Suprapubic skin (tissue), 4 donors: ENCODE measurements at regions not wholly inside any gene's neighbourhood (a gene's known extent, or its start where the extent isn't known, plus 50 kb on each side); places are given as distances from the start of the nearest gene placed in this dataset.

Experiments
- DNase-seq, 2 donors: peaks; one replicate each; pipeline ENCODE4 v3.0.0-alpha.2; 2019; ENCODE audit warnings: low spot score in 2 of 2
- H3K27ac ChIP-seq: fragments of 200-600 bp; sonication (generic); one replicate; pipeline ENCODE4 v1.5.1; 2019
- H3K27me3 ChIP-seq: fragments of 200-600 bp; sonication (generic); one replicate; pipeline ENCODE4 v1.5.1; 2019
- H3K36me3 ChIP-seq: fragments of 200-600 bp; sonication (generic); one replicate; pipeline ENCODE4 v1.5.1; 2019
- H3K4me1 ChIP-seq: fragments of 200-600 bp; sonication (generic); one replicate; pipeline ENCODE4 v1.5.1; 2019
- H3K4me3 ChIP-seq: fragments of 200-600 bp; sonication (generic); one replicate; pipeline ENCODE4 v1.5.1; 2019; ENCODE audit warnings: mild to moderate bottlenecking
- H3K9me3 ChIP-seq: fragments of 200-600 bp; sonication (generic); one replicate; pipeline ENCODE4 v1.5.1; 2019
- CTCF ChIP-seq, 2 donors: fragments of 200-600 bp in 1 of 2; fragments of 450-650 bp in 1 of 2; sonication (generic) in 1 of 2; IDR thresholded peaks; one replicate each; pipeline ENCODE4 v1.5.1; 2016 to 2019; ENCODE audit warnings: antibody characterized with exemption in 2 of 2, mild to moderate bottlenecking in 1 of 2, moderate library complexity in 1 of 2
- EP300 ChIP-seq: sonication (generic); formaldehyde crosslinking; IDR thresholded peaks from one replicate; pipeline ENCODE4 v1.6.1; 2017; ENCODE audit warnings: antibody characterized with exemption
- POLR2A ChIP-seq, 2 donors: fragments of 450-650 bp; IDR thresholded peaks; one replicate each; pipeline ENCODE4 v1.6.1; 2017; ENCODE audit warnings: antibody characterized with exemption in 2 of 2, mild to moderate bottlenecking in 2 of 2, moderate library complexity in 2 of 2
- POLR2AphosphoS5 ChIP-seq, 3 donors: sonication (generic); formaldehyde crosslinking; IDR thresholded peaks; one replicate each; pipeline ENCODE4 v1.6.1; 2017; ENCODE audit warnings: antibody characterized with exemption in 3 of 3
- WGBS: methylation state at CpG from one replicate; pipeline ENCODE4 v1.1.5; 2018; 5-methylcytosine and 5-hydroxymethylcytosine counted together

- WGBS = 93% methylated on average over 2 of the region's 2 CpGs
- Histone ChIP-seq H3K27me3 (no peaks in the 10 kb centered on the region), H3K27ac (no peak overlapping the region), H3K4me1 (no peaks in the 10 kb centered on the region), H3K4me3 (no peak overlapping the region), H3K36me3 (no peaks in the 10 kb centered on the region), H3K9me3 (no peaks in the 10 kb centered on the region)
- TF ChIP-seq EP300 (no peak), POLR2AphosphoS5 (IDR thresholded peaks at IDR 0.05) (no peak), POLR2A (IDR thresholded peaks at IDR 0.05) (no peak)
- DNase-seq = no peak
Measured at GRCh38 chr4:83839615-83840014, 303.7 kb downstream of the GPAT3 start.

DNA sequence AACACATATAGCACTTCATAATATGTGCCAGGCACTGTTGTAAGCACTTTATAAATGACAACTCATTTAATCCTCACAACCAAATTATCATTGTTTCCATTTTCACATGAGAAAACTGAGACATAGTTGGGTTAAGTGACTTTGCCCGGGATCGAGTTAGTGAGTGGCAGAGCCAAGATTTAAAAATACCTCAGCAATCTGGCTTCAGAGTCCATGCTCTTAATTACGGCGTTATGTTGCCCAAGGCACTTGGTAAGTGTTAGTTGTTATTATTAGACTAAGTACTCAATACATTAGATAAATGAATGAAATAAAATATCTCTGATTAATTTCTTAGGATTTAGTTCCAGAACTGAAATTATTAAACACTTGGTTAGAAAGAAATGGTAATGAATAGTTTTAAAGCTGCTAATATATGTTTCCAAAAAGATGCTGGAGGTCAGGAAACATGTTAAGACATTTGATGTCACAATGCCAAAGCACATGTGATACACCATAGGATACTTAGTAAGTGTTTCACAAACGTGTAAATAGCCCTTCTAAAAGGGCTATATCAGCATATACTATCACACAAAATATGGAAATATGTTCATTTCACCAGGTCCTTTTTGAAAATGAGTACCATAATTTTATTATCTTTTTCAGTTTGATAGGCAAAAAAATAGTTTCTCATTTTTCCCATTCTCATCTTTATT lies 301.9 kb downstream of the GPAT3 start:
- no peak overlapping the region for H3K27ac ChIP-seq
- no peaks in the 10 kb centered on the region for H3K36me3 ChIP-seq
- WGBS = 27% methylated on average over 5 of the region's 5 CpGs
- no peaks in the 10 kb centered on the region for H3K4me1 ChIP-seq
- DNase-seq = no peak
- no peaks in the 10 kb centered on the region for H3K27me3 ChIP-seq
- H3K9me3 ChIP-seq = no peaks in the 10 kb centered on the region
- no peak overlapping the region for H3K4me3 ChIP-seq
- no peak for TF ChIP-seq POLR2A (IDR thresholded peaks at IDR 0.05)
- no peak for TF ChIP-seq POLR2AphosphoS5 (IDR thresholded peaks at IDR 0.05)
- no peak for TF ChIP-seq EP300
- no peak for TF ChIP-seq CTCF (IDR thresholded peaks at IDR 0.05)

- TF ChIP-seq POLR2A (IDR thresholded peaks at IDR 0.05) (no peak), EP300 (no peak), POLR2AphosphoS5 (IDR thresholded peaks at IDR 0.05) (no peak), CTCF (IDR thresholded peaks at IDR 0.05) (no peak)
- 67% methylated on average over 2 of the region's 2 CpGs for WGBS
- no peaks in the 10 kb centered on the region for H3K36me3 ChIP-seq
Measured at GRCh38 chr4:83833920-83834319, 298.0 kb downstream of the GPAT3 start.

GRCh38 chr4:83832110-83832825 lies 296.4 kb downstream of the GPAT3 start:
- no peaks in the 10 kb centered on the region for H3K27me3 ChIP-seq
- H3K4me3 ChIP-seq = no peak overlapping the region
- 59% methylated on average over 4 of the region's 4 CpGs for WGBS
- no peak overlapping the region for H3K27ac ChIP-seq
- no peaks in the 10 kb centered on the region for H3K36me3 ChIP-seq
- DNase-seq = no peak
- H3K9me3 ChIP-seq = no peaks in the 10 kb centered on the region
- no peak for TF ChIP-seq CTCF (IDR thresholded peaks at IDR 0.05)
- no peak for TF ChIP-seq POLR2A (IDR thresholded peaks at IDR 0.05)
- no peak for TF ChIP-seq EP300
- no peak for TF ChIP-seq POLR2AphosphoS5 (IDR thresholded peaks at IDR 0.05)
- H3K4me1 ChIP-seq = no peaks in the 10 kb centered on the region

More at GRCh38 chr4:83833920-83834319, 298.0 kb downstream of the GPAT3 start:
- DNase-seq = no peak
- H3K27ac ChIP-seq = no peak overlapping the region
- H3K9me3 ChIP-seq = no peaks in the 10 kb centered on the region
- no peaks in the 10 kb centered on the region for H3K4me1 ChIP-seq
- no peaks in the 10 kb centered on the region for H3K27me3 ChIP-seq
- H3K4me3 ChIP-seq = no peak overlapping the region

- Histone ChIP-seq H3K4me3 (no peak overlapping the region), H3K4me1 (no peaks in the 10 kb centered on the region), H3K9me3 (no peaks in the 10 kb centered on the region), H3K36me3 (no peaks in the 10 kb centered on the region), H3K27me3 (no peaks in the 10 kb centered on the region), H3K27ac (no peak overlapping the region)
- DNase-seq = no peak
- no peak for TF ChIP-seq POLR2A (IDR thresholded peaks at IDR 0.05)
- no peak for TF ChIP-seq EP300
- no peak for TF ChIP-seq CTCF (IDR thresholded peaks at IDR 0.05)
- no peak for TF ChIP-seq POLR2AphosphoS5 (IDR thresholded peaks at IDR 0.05)
Measured at GRCh38 chr4:83831588-83831987, 295.7 kb downstream of the GPAT3 start.
